ENCODE measurements at regions not wholly inside any gene's neighbourhood (a gene's known extent, or its start where the extent isn't known, plus 50 kb on each side); places are given as distances from the start of the nearest gene placed in this dataset.

- TF ChIP-seq CTCF (IDR thresholded peaks at IDR 0.05): no peak
- Histone ChIP-seq H3K36me3 (no peaks in the 10 kb centered on the region), H3K9me3 (no peaks in the 10 kb centered on the region), H3K27me3 (no peaks in the 10 kb centered on the region), H3K27ac (no peak overlapping the region), H3K4me1 (no peaks in the 10 kb centered on the region), H3K4me3 (no peak overlapping the region)
- intact Hi-C loops (cut with DNase I; ENCODE audit: low total_unique reads): no loop called here
- no peak for DNase-seq
Observed at GRCh38 chr21:23008601-23009202, 2010.5 kb downstream of the NCAM2 start.

- intact Hi-C loops (cut with DNase I; ENCODE audit: low total_unique reads): no loop called here
- H3K4me1 ChIP-seq: no peaks in the 10 kb centered on the region
- H3K9me3 ChIP-seq: no peaks in the 10 kb centered on the region
- no peaks in the 10 kb centered on the region for H3K27me3 ChIP-seq
- no peak for DNase-seq
- no peak overlapping the region for H3K27ac ChIP-seq
- H3K4me3 ChIP-seq: no peak overlapping the region
- TF ChIP-seq POLR2A (IDR thresholded peaks at IDR 0.05) (no peak), CTCF (IDR thresholded peaks at IDR 0.05) (no peak)
- no peaks in the 10 kb centered on the region for H3K36me3 ChIP-seq
Observed at GRCh38 chr21:23009360-23009759, 2011.2 kb downstream of the NCAM2 start.

- no peaks in the 10 kb centered on the region for H3K36me3 ChIP-seq
- H3K4me3 ChIP-seq: no peak overlapping the region
- no peaks in the 10 kb centered on the region for H3K27me3 ChIP-seq
- intact Hi-C loops (cut with DNase I; ENCODE audit: low total_unique reads): no loop called here
- no peaks in the 10 kb centered on the region for H3K4me1 ChIP-seq
- no peak overlapping the region for H3K27ac ChIP-seq
- no peak for DNase-seq
- no peaks in the 10 kb centered on the region for H3K9me3 ChIP-seq
- TF ChIP-seq CTCF (IDR thresholded peaks at IDR 0.05) (no peak), POLR2A (IDR thresholded peaks at IDR 0.05) (no peak)
Observed at GRCh38 chr21:23014021-23014420, 2015.8 kb downstream of the NCAM2 start.

- no peak for DNase-seq
- intact Hi-C loops (cut with DNase I; ENCODE audit: low total_unique reads): no loop called here
- H3K27ac ChIP-seq: no peak overlapping the region
- H3K9me3 ChIP-seq: no peaks in the 10 kb centered on the region
- H3K27me3 ChIP-seq: no peaks in the 10 kb centered on the region
- no peaks in the 10 kb centered on the region for H3K36me3 ChIP-seq
- H3K4me1 ChIP-seq: no peaks in the 10 kb centered on the region
- TF ChIP-seq CTCF (IDR thresholded peaks at IDR 0.05): no peak
- no peak for TF ChIP-seq POLR2A (IDR thresholded peaks at IDR 0.05)
- H3K4me3 ChIP-seq: no peak overlapping the region
Observed at GRCh38 chr21:23016617-23017016, 2018.4 kb downstream of the NCAM2 start.

DNA sequence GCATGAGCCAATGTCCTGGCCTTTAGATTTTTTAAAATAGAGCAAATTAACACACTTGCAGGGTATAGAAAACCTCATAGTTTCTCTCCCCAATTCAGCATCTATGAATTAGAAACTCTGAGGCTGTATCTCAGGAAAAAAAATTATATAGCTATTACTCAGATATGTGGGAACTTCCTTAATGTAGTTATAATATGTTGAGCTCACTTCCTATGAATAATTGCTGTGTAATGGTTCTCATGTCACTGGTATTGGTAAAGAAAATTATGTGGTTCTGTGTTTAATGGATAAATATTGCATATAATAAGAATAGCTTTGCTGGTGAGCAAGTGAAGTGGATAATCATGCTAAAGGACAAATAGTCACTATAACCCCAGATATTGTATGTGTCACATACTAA lies 2019.8 kb downstream of the NCAM2 start:
- Histone ChIP-seq H3K27ac (no peak overlapping the region), H3K9me3 (no peaks in the 10 kb centered on the region), H3K4me3 (no peak overlapping the region), H3K36me3 (no peaks in the 10 kb centered on the region), H3K4me1 (no peaks in the 10 kb centered on the region), H3K27me3 (no peaks in the 10 kb centered on the region)
- TF ChIP-seq POLR2A (IDR thresholded peaks at IDR 0.05) (no peak), CTCF (IDR thresholded peaks at IDR 0.05) (no peak)
- no peak for DNase-seq
- intact Hi-C loops (cut with DNase I; ENCODE audit: low total_unique reads): no loop called here

Data from uterus (tissue), 3 donors.